Nucleus accumbens (tissue), 56 donors: ENCODE measurements at regions not wholly inside any gene's neighbourhood (a gene's known extent, or its start where the extent isn't known, plus 50 kb on each side); places are given as distances from the start of the nearest gene placed in this dataset.

Experiments
- DNase-seq, 56 donors: peaks; one replicate each; lab custom pipeline; 2025; lab: John Stamatoyannopoulos, UW

GRCh38 chr5:121296356-121296755 lies 555.3 kb upstream of the FTMT start:
- DNase-seq: no peak

GRCh38 chr5:121299153-121299552 lies 552.5 kb upstream of the FTMT start:
- DNase-seq: no peak

GRCh38 chr5:121304838-121305237 lies 546.8 kb upstream of the FTMT start:
- no peak for DNase-seq

GRCh38 chr5:121313886-121314285 lies 537.8 kb upstream of the FTMT start:
- no peak for DNase-seq

- no peak for DNase-seq
These were observed 535.9 kb upstream of the FTMT start for GRCh38 chr5:121315786-121316185.

- no peak for DNase-seq
These were observed 532.4 kb upstream of the FTMT start for GRCh38 chr5:121319292-121319691.

- DNase-seq: no peak
These were observed 525.8 kb upstream of the FTMT start for GRCh38 chr5:121325930-121326329.

GRCh38 chr5:121350181-121350930 lies 501.3 kb upstream of the FTMT start:
- no peak for DNase-seq

GRCh38 chr5:121366515-121366914 lies 485.2 kb upstream of the FTMT start:
- DNase-seq: no peak

- no peak for DNase-seq
These were observed 478.3 kb upstream of the FTMT start for GRCh38 chr5:121373371-121373770.

GRCh38 chr5:121377461-121377860 lies 474.2 kb upstream of the FTMT start:
- no peak for DNase-seq

GRCh38 chr5:121378046-121378445 lies 473.6 kb upstream of the FTMT start:
- DNase-seq: no peak

GRCh38 chr5:121378559-121379359 lies 472.9 kb upstream of the FTMT start:
- no peak for DNase-seq

GRCh38 chr5:121380066-121380465 lies 471.6 kb upstream of the FTMT start:
- DNase-seq: no peak

GRCh38 chr5:121384359-121384758 lies 467.3 kb upstream of the FTMT start:
- no peak for DNase-seq

GRCh38 chr5:121386334-121386733 lies 465.3 kb upstream of the FTMT start:
- no peak for DNase-seq

GRCh38 chr5:121396716-121397115 lies 455.0 kb upstream of the FTMT start:
- no peak for DNase-seq

- no peak for DNase-seq
These were observed 451.8 kb upstream of the FTMT start for GRCh38 chr5:121399879-121400278.

GRCh38 chr5:121408778-121409177 lies 442.9 kb upstream of the FTMT start:
- no peak for DNase-seq

- no peak for DNase-seq
These were observed 436.4 kb upstream of the FTMT start for GRCh38 chr5:121415270-121415669.

GRCh38 chr5:121421646-121422045 lies 430.0 kb upstream of the FTMT start:
- no peak for DNase-seq

GRCh38 chr5:121424976-121425375 lies 426.7 kb upstream of the FTMT start:
- DNase-seq: no peak
